Naive B cell (primary cell): ENCODE measurements at regions not wholly inside any gene's neighbourhood (a gene's known extent, or its start where the extent isn't known, plus 50 kb on each side); places are given as distances from the start of the nearest gene placed in this dataset.

Experiments used
- ATAC-seq, 2 donors: fragments of 150-1000 bp; cut with Tn5 transposase; 2 replicates each; pipeline ENCODE4 v1.10.0; 2021; ENCODE audit warnings: low read depth in 2 of 2, mild to moderate bottlenecking in 2 of 2, moderate library complexity in 2 of 2
- DNase-seq: peaks from one replicate; pipeline ENCODE4 v3.0.0; 2022
- H3K27ac Mint-ChIP-seq, 6 donors: one replicate each; pipeline ENCODE4 v1.8.0; 2020 to 2022; ENCODE audit warnings: mild to moderate bottlenecking in 6 of 6, mixed read lengths in 6 of 6, moderate library complexity in 5 of 6, inconsistent platforms in 2 of 6
- H3K27me3 Mint-ChIP-seq, 3 donors: one replicate each; pipeline ENCODE4 v1.8.0; 2021 to 2022; ENCODE audit warnings: mixed read lengths in 3 of 3, mild to moderate bottlenecking in 1 of 3
- H3K36me3 Mint-ChIP-seq, 2 donors: one replicate each; pipeline ENCODE4 v1.8.0; 2020 to 2022; ENCODE audit warnings: mixed read lengths in 2 of 2, inconsistent platforms in 1 of 2, mild to moderate bottlenecking in 1 of 2
- H3K4me1 Mint-ChIP-seq, 3 donors: one replicate each; pipeline ENCODE4 v1.8.0; 2020 to 2022; ENCODE audit warnings: mixed read lengths in 3 of 3, inconsistent platforms in 1 of 3, mild to moderate bottlenecking in 1 of 3, moderate library complexity in 1 of 3
- H3K4me3 Mint-ChIP-seq, 8 donors: one replicate each; pipeline ENCODE4 v1.8.0; 2020 to 2022; ENCODE audit warnings: mild to moderate bottlenecking in 8 of 8, mixed read lengths in 8 of 8, moderate library complexity in 8 of 8, inconsistent platforms in 2 of 8
- H3K9me3 Mint-ChIP-seq, 7 donors: one replicate each; pipeline ENCODE4 v1.8.0; 2020 to 2022; ENCODE audit warnings: mixed read lengths in 7 of 7, mild to moderate bottlenecking in 5 of 7, inconsistent platforms in 2 of 7, moderate library complexity in 1 of 7

DNA sequence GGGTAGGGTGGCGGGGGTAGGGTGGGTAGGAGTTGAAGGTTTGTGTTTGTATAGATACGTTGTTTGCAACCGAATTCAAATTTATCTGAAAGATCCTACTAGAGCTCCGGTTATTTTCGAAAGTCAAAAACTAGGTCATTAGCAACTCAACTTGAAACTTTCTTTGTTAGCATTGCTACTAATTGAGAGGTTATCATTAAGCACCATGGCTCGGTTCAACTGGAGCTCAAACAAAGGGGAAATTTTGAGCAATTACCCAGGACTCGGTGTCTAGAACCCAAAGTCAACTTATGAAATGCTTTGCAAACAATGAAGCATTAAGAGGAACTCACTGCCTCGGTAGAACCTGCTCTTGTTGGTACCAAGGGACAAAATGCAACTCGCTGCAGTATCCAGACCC lies 207.7 kb downstream of the BCAT1 start:
- H3K4me1 Mint-ChIP-seq = peaks cover 25 to 50% (median 45%) of the 10 kb centered on the region in 3 donors
- ATAC-seq (no peak), DNase-seq (no peak)
- H3K27ac Mint-ChIP-seq = no peak overlapping the region
- H3K27me3 Mint-ChIP-seq = no peaks in the 10 kb centered on the region
- H3K9me3 Mint-ChIP-seq = peaks cover 0 to 2% (median 0%) of the 10 kb centered on the region in 7 donors
- H3K36me3 Mint-ChIP-seq = no peaks in the 10 kb centered on the region
- peak overlapping the region in 1 of 8 donors; percentile 48 for H3K4me3 Mint-ChIP-seq

- H3K4me1 Mint-ChIP-seq = peaks cover 25 to 54% (median 53%) of the 10 kb centered on the region in 3 donors
- ATAC-seq = no peak
- H3K27ac Mint-ChIP-seq = peak overlapping the region in 1 of 6 donors; percentile 83
- no peaks in the 10 kb centered on the region for H3K36me3 Mint-ChIP-seq
- no peak for DNase-seq
- no peaks in the 10 kb centered on the region for H3K27me3 Mint-ChIP-seq
- peaks cover 0 to 2% (median 0%) of the 10 kb centered on the region in 7 donors for H3K9me3 Mint-ChIP-seq
- H3K4me3 Mint-ChIP-seq = no peak overlapping the region
These were observed 209.7 kb downstream of the BCAT1 start for GRCh38 chr12:24739106-24739779.

DNA sequence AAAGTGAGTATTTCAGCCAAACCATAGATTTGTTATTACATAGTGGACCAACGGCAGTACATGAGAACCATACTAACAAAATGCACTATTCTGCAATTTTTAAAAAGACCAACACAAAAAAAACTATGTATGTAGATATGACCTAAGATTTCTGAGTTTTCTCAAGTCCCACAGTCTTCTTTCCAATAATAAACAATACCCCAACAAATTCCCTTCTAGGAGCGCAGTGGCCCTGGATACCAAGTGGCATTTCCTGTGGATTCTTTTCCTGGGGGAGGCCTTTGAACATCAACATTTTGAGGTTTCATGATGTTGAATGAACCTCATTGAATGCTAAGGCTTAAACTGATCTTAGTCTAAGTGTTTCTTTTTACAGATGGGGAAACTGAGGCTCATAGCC lies 210.5 kb downstream of the BCAT1 start:
- DNase-seq (no peak), ATAC-seq (no peak)
- no peaks in the 10 kb centered on the region for H3K36me3 Mint-ChIP-seq
- H3K27me3 Mint-ChIP-seq = no peaks in the 10 kb centered on the region
- H3K4me1 Mint-ChIP-seq = peaks cover 27 to 58% (median 53%) of the 10 kb centered on the region in 3 donors
- H3K9me3 Mint-ChIP-seq = peaks cover 0 to 2% (median 0%) of the 10 kb centered on the region in 7 donors
- H3K4me3 Mint-ChIP-seq = no peak overlapping the region
- H3K27ac Mint-ChIP-seq = no peak overlapping the region

GRCh38 chr12:24731596-24731995 lies 217.3 kb downstream of the BCAT1 start:
- Mint-ChIP-seq H3K4me1 (peaks cover 31 to 51% (median 44%) of the 10 kb centered on the region in 3 donors), H3K27me3 (no peaks in the 10 kb centered on the region), H3K36me3 (no peaks in the 10 kb centered on the region), H3K27ac (peak overlapping the region in 1 of 6 donors; percentile 18), H3K4me3 (no peak overlapping the region), H3K9me3 (peaks cover 0 to 2% (median 0%) of the 10 kb centered on the region in 7 donors)
- DNase-seq (no peak), ATAC-seq (no peak)

DNA sequence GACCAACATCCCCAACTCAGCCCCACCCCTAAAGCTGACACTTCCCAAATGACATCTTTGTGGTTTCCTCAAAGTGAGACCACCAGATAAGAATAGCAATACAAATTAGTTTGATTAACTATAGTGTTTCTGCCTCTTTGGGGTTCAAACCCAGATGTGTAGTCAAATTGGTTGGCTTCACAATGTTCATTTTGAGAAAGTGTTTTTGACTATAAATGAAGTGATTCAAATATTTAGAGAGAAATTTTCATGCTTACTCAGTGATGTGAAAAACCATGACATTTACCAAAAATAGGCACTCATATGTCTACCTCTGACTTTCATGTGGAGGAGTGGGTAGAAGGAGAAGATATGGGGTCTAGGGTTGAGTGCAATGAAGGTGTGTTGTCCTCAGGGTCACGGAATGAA lies 218.4 kb downstream of the BCAT1 start:
- peak; percentile 55 to 69 for ATAC-seq
- Mint-ChIP-seq H3K36me3 (no peaks in the 10 kb centered on the region), H3K27me3 (no peaks in the 10 kb centered on the region), H3K4me3 (peak overlapping the region in 7 of 8 donors; percentile 7 to 76 (median 11)), H3K9me3 (no peaks in the 10 kb centered on the region), H3K27ac (no peak overlapping the region), H3K4me1 (peaks cover 27 to 46% (median 37%) of the 10 kb centered on the region in 3 donors)
- DNase-seq = peak; percentile 10

DNA sequence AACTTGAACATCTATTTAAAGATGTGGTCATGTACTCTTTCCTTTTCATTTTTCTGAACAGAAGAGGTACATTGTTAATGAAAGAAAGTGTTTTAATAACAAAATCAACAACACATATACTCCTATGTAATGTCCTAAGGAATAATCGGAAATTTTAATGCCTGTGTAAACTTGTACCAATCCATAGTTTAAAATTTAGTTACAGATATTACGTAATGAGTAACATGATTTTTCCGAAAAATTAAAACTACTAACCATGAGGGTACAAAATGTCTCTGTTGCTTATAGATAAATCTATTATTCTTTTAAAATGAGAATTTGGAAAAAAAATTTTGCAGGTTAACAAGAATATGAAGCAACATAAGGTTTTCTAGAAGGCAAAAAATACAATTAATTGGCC lies 220.1 kb downstream of the BCAT1 start:
- ATAC-seq (no peak), DNase-seq (no peak)
- no peaks in the 10 kb centered on the region for H3K36me3 Mint-ChIP-seq
- no peak overlapping the region for H3K27ac Mint-ChIP-seq
- no peaks in the 10 kb centered on the region for H3K9me3 Mint-ChIP-seq
- H3K4me3 Mint-ChIP-seq = peak overlapping the region in 1 of 8 donors; percentile 15
- no peaks in the 10 kb centered on the region for H3K27me3 Mint-ChIP-seq
- H3K4me1 Mint-ChIP-seq = peaks cover 27 to 39% (median 39%) of the 10 kb centered on the region in 3 donors

DNA sequence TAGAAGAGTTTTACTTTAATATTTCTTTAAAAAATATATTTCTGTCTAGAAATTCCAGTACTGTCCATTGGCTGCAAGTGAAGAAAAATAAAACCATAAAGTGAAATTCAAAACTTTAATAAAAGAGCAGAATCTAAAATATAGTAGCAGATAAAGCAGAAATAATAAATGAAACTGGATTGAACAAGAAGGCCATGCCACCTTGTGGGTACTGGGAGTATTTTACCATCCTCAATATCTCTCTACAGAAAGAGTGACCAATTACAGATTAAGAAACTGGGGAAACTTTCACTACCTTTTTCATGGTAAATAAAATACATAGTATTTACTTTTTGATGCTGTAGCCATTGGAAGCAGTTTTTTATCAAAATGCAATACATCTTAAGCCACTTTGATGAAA lies 220.5 kb downstream of the BCAT1 start:
- peak; percentile 60 to 65 for ATAC-seq
- Mint-ChIP-seq H3K4me1 (peaks cover 25 to 39% (median 34%) of the 10 kb centered on the region in 3 donors), H3K27me3 (no peaks in the 10 kb centered on the region), H3K27ac (no peak overlapping the region), H3K4me3 (peak overlapping the region in 1 of 8 donors; percentile 47), H3K9me3 (no peaks in the 10 kb centered on the region), H3K36me3 (no peaks in the 10 kb centered on the region)
- DNase-seq = peak; percentile 20

DNA sequence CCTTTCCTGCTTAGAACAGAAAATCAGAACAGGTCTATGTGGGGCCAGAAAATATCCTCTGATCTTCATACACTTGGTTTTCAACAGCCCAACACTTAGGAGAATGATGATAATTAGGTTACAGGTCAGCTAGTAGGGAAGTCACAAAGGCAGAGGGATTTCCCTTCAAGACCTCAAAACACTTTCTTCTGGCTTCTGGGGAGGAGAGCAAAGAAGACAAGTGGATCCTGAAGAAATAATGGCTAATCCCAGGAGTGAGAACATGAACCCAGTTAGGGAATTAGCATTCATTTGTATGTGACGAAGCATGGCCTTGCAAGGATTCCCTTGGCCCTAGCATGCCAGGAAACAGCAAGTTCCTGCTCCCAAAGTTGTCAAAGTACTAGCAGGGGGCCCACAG lies 223.3 kb downstream of the BCAT1 start:
- H3K4me3 Mint-ChIP-seq = no peak overlapping the region
- DNase-seq (no peak), ATAC-seq (no peak)
- H3K4me1 Mint-ChIP-seq = peaks cover 14 to 19% (median 16%) of the 10 kb centered on the region in 3 donors
- no peaks in the 10 kb centered on the region for H3K27me3 Mint-ChIP-seq
- H3K9me3 Mint-ChIP-seq = peaks cover 0 to 4% (median 0%) of the 10 kb centered on the region in 7 donors
- H3K27ac Mint-ChIP-seq = no peak overlapping the region
- H3K36me3 Mint-ChIP-seq = no peaks in the 10 kb centered on the region

DNA sequence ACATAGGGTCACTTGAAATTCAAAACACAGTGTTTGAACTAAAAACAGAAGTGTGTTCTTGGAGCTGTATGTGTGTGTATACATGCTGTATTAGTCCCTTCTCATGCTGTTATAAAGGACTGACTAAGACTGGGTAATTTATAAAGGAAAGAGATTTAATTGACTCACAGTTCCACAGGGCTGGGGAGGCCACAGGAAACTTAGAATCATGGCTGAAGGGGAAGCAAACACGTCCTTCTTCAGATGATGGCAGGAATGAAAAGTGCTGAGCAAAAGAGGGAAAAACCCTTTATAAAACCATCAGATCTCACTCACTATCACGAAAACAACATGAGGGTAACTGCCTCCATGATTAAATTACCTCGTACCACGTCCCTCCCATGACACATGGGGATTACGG lies 224.1 kb downstream of the BCAT1 start:
- peaks cover 10 to 12% (median 11%) of the 10 kb centered on the region in 3 donors for H3K4me1 Mint-ChIP-seq
- DNase-seq (no peak), ATAC-seq (no peak)
- H3K36me3 Mint-ChIP-seq = no peaks in the 10 kb centered on the region
- H3K9me3 Mint-ChIP-seq = peaks cover 0 to 4% (median 0%) of the 10 kb centered on the region in 7 donors
- no peaks in the 10 kb centered on the region for H3K27me3 Mint-ChIP-seq
- peak overlapping the region in 1 of 6 donors; percentile 57 for H3K27ac Mint-ChIP-seq
- H3K4me3 Mint-ChIP-seq = no peak overlapping the region

DNA sequence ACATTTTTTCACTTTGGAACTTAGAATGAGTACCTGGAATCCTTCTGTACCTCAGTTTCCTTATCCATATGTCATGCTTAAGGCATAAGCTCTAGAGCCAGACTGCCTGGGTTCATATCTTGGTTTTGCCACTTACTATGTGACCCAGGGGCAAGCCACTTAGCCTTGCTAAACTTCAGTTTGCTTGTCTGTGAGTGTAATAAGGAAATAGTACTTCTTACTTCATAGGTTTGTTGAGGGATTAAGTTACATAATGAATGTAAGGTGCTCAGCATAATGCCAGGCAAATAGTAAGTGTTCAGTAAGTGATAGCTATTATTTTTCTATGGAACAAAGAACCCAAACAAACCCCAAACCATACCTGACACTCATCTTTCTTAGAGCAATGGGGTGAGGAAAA lies 225.1 kb downstream of the BCAT1 start:
- peaks cover 0 to 4% (median 0%) of the 10 kb centered on the region in 7 donors for H3K9me3 Mint-ChIP-seq
- no peaks in the 10 kb centered on the region for H3K36me3 Mint-ChIP-seq
- H3K4me3 Mint-ChIP-seq = no peak overlapping the region
- H3K27ac Mint-ChIP-seq = no peak overlapping the region
- no peaks in the 10 kb centered on the region for H3K27me3 Mint-ChIP-seq
- no peak for DNase-seq
- peaks cover 8 to 14% (median 11%) of the 10 kb centered on the region in 3 donors for H3K4me1 Mint-ChIP-seq
- no peak for ATAC-seq

DNA sequence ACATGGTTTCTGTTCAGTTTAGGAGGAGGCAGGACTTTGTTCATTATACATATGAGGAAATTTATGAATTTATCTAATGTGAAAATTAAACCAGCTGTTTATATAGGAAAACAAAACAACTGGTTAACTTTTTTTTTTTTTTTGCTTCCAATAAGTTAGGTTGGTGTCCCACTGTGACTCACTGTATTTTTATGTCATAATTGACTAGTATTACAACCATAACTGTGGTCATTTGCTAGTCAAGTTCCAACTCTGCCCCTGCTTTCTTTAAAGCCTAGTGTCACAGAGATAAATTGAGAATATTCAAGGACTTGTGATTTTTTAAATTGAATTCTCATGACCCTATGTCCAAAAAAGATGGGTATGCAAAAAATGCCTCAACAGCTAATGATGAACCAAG lies 227.7 kb downstream of the BCAT1 start:
- H3K4me3 Mint-ChIP-seq = no peak overlapping the region
- peaks cover 4 to 14% (median 12%) of the 10 kb centered on the region in 3 donors for H3K4me1 Mint-ChIP-seq
- ATAC-seq (no peak), DNase-seq (no peak)
- no peak overlapping the region for H3K27ac Mint-ChIP-seq
- H3K27me3 Mint-ChIP-seq = no peaks in the 10 kb centered on the region
- peaks cover 0 to 4% (median 0%) of the 10 kb centered on the region in 7 donors for H3K9me3 Mint-ChIP-seq
- no peaks in the 10 kb centered on the region for H3K36me3 Mint-ChIP-seq

- no peaks in the 10 kb centered on the region for H3K27me3 Mint-ChIP-seq
- H3K9me3 Mint-ChIP-seq = peaks cover 0 to 4% (median 0%) of the 10 kb centered on the region in 7 donors
- H3K4me3 Mint-ChIP-seq = no peak overlapping the region
- H3K36me3 Mint-ChIP-seq = no peaks in the 10 kb centered on the region
- peaks cover 4 to 10% (median 8%) of the 10 kb centered on the region in 3 donors for H3K4me1 Mint-ChIP-seq
- no peak overlapping the region for H3K27ac Mint-ChIP-seq
- no peak for ATAC-seq
- no peak for DNase-seq
These were observed 229.6 kb downstream of the BCAT1 start for GRCh38 chr12:24719293-24719721.

DNA sequence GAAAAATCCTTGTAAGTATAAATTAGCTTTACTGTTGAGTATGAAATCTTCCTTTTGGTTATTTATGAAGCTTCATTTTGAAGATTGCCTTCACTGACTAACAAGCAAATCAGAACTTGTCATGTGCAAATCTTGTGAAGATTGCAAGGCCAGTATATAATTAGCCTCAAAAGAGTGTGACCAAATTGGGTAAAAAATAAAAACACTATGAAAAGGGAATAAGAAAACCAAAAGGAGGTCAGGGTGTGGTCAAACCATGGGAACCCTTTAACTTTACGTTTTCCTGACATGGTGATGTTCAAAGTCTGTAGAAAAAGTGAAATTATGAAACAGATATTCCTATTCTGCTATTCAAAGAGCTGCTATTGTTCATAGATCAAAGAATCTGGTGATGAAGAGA lies 230.3 kb downstream of the BCAT1 start:
- no peaks in the 10 kb centered on the region for H3K27me3 Mint-ChIP-seq
- ATAC-seq = no peak
- H3K4me1 Mint-ChIP-seq = peaks cover 4 to 10% (median 8%) of the 10 kb centered on the region in 3 donors
- H3K9me3 Mint-ChIP-seq = peaks cover 0 to 4% (median 0%) of the 10 kb centered on the region in 7 donors
- no peak for DNase-seq
- no peak overlapping the region for H3K4me3 Mint-ChIP-seq
- no peaks in the 10 kb centered on the region for H3K36me3 Mint-ChIP-seq
- peak overlapping the region in 1 of 6 donors; percentile 54 for H3K27ac Mint-ChIP-seq

DNA sequence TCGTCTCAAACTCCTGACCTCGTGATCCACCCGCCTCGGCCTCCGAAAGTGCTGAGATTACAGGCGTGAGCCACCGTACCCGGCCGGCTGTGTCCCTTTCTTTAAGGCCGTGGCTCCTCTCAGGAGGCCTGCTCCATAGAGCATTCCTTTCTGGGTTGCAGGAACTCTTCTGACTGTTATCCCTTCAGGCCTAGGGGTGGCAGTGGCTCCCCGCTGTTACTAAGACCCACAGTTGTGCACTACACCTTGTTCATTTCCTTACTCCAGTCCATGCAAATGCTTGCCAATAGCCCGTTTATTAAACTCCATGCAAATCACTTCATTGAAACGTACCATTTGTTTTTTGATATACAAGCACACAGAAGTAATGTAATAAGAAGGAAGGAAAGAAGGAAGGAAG lies 234.7 kb downstream of the BCAT1 start:
- H3K36me3 Mint-ChIP-seq = no peaks in the 10 kb centered on the region
- ATAC-seq = no peak
- no peak overlapping the region for H3K4me3 Mint-ChIP-seq
- peaks cover 0 to 5% (median 1%) of the 10 kb centered on the region in 3 donors for H3K4me1 Mint-ChIP-seq
- no peaks in the 10 kb centered on the region for H3K27me3 Mint-ChIP-seq
- H3K27ac Mint-ChIP-seq = no peak overlapping the region
- peaks cover 0 to 2% (median 0%) of the 10 kb centered on the region in 7 donors for H3K9me3 Mint-ChIP-seq
- DNase-seq = no peak
